Esophagus muscularis mucosa (tissue), 4 donors: ENCODE measurements at regions not wholly inside any gene's neighbourhood (a gene's known extent, or its start where the extent isn't known, plus 50 kb on each side); places are given as distances from the start of the nearest gene placed in this dataset.

Experiments
- DNase-seq: peaks from one replicate; pipeline ENCODE4 v3.0.0-alpha.2; 2017; ENCODE audit errors: extremely low spot score
- H3K27ac ChIP-seq, 4 donors: fragments of 200-600 bp; sonication (generic); replicated peaks in 1 of 4; 1 replicate in 3 of 4; 2 replicates in 1 of 4; pipeline ENCODE4 v1.5.1; 2016 to 2019; ENCODE audit warnings: mild to moderate bottlenecking in 1 of 4
- H3K27me3 ChIP-seq, 4 donors: fragments of 200-600 bp; sonication (generic); one replicate each; pipeline versions ENCODE4 v1.5.1 to v1.6.0; 2016 to 2019
- H3K36me3 ChIP-seq, 4 donors: fragments of 200-600 bp; sonication (generic); one replicate each; pipeline ENCODE4 v1.5.1; 2016 to 2019
- H3K4me1 ChIP-seq, 4 donors: fragments of 200-600 bp; sonication (generic); one replicate each; pipeline ENCODE4 v1.5.1; 2016 to 2019
- H3K4me3 ChIP-seq, 4 donors: fragments of 200-600 bp; sonication (generic); 1 replicate in 2 of 4; 2 replicates in 2 of 4; pipeline ENCODE4 v1.5.1; 2016 to 2019; ENCODE audit warnings: mild to moderate bottlenecking in 4 of 4, moderate library complexity in 1 of 4
- H3K9me3 ChIP-seq, 4 donors: fragments of 200-600 bp; sonication (generic); 1 replicate in 3 of 4; 2 replicates in 1 of 4; pipeline ENCODE4 v1.5.1; 2016 to 2019
- CTCF ChIP-seq, 3 experiments: fragments of 200-600 bp in 2 of 3; fragments of 450-650 bp in 1 of 3; sonication (generic) in 2 of 3; IDR thresholded peaks; one replicate each; pipeline ENCODE4 v1.5.1; 2017 to 2019; ENCODE audit warnings: antibody characterized with exemption in 3 of 3, mild to moderate bottlenecking in 2 of 3, moderate library complexity in 1 of 3
- EP300 ChIP-seq: sonication (generic); formaldehyde crosslinking; IDR thresholded peaks from one replicate; pipeline ENCODE4 v1.6.1; 2017; ENCODE audit warnings: antibody characterized with exemption
- POLR2A ChIP-seq: fragments of 450-650 bp; IDR thresholded peaks from one replicate; pipeline ENCODE4 v1.6.1; 2017; ENCODE audit warnings: antibody characterized with exemption, moderate library complexity, mild to moderate bottlenecking, low read depth
- POLR2AphosphoS5 ChIP-seq, 2 donors: sonication (generic); formaldehyde crosslinking; IDR thresholded peaks; one replicate each; pipeline ENCODE4 v1.6.1; 2017; ENCODE audit warnings: antibody characterized with exemption in 2 of 2
- WGBS: methylation state at CpG from one replicate; pipeline ENCODE4 v1.1.5; 2018; 5-methylcytosine and 5-hydroxymethylcytosine counted together
- intact Hi-C: fragments of 100-400 bp; cut with DNase I; formaldehyde crosslinking; loops from one replicate; pipeline ENCODE4 v1.15.1; 2023

- H3K9me3 ChIP-seq = no peaks in the 10 kb centered on the region
- peak overlapping the region; percentile 26 to 63 (median 44) for H3K27ac ChIP-seq
- H3K4me1 ChIP-seq = peaks cover 32 to 50% (median 44%) of the 10 kb centered on the region in 4 donors
- no peaks in the 10 kb centered on the region for H3K36me3 ChIP-seq
- DNase-seq = no peak
- peaks cover 4 to 96% (median 36%) of the 10 kb centered on the region in 4 donors for H3K27me3 ChIP-seq
- WGBS = under 1% methylated on average over 43 of the region's 62 CpGs
- intact Hi-C loops = loop anchor here (10.0 kb wide), 1 partner anchor 427 kb away; no protein-coding TSS in a partner anchor
- H3K4me3 ChIP-seq = peak overlapping the region; percentile 60 to 76 (median 68)
- no peak for TF ChIP-seq POLR2A
- TF ChIP-seq POLR2AphosphoS5 (IDR thresholded peaks at IDR 0.05) = no peak
- no peak for TF ChIP-seq CTCF (IDR thresholded peaks at IDR 0.05)
- TF ChIP-seq EP300 = no peak
Observed at GRCh38 chr19:30228113-30228834, 143.9 kb upstream of the ZNF536 start.

GRCh38 chr19:30228835-30229524 is 143.2 kb upstream of the ZNF536 start:
- DNase-seq = no peak
- intact Hi-C loops = loop anchor here (10.0 kb wide), 1 partner anchor 426 kb away; no protein-coding TSS in a partner anchor
- H3K27ac ChIP-seq = peak overlapping the region; percentile 1 to 59 (median 42)
- WGBS = 10% methylated on average over 29 of the region's 35 CpGs
- H3K27me3 ChIP-seq = peaks cover 4 to 96% (median 34%) of the 10 kb centered on the region in 4 donors
- TF ChIP-seq POLR2A (no peak), POLR2AphosphoS5 (IDR thresholded peaks at IDR 0.05) (no peak), EP300 (no peak), CTCF (IDR thresholded peaks at IDR 0.05) (no peak)
- H3K4me3 ChIP-seq = peak overlapping the region; percentile 60 to 76 (median 68)
- no peaks in the 10 kb centered on the region for H3K9me3 ChIP-seq
- H3K4me1 ChIP-seq = peaks cover 30 to 50% (median 44%) of the 10 kb centered on the region in 4 donors
- no peaks in the 10 kb centered on the region for H3K36me3 ChIP-seq

- Histone ChIP-seq H3K4me1 (peaks cover 30 to 45% (median 42%) of the 10 kb centered on the region in 4 donors), H3K36me3 (no peaks in the 10 kb centered on the region), H3K4me3 (peak overlapping the region; percentile 60 to 76 (median 68)), H3K9me3 (no peaks in the 10 kb centered on the region), H3K27me3 (peaks cover 4 to 96% (median 34%) of the 10 kb centered on the region in 4 donors), H3K27ac (peak overlapping the region in 1 of 4 donors; percentile 6)
- WGBS = 64% methylated on average over 11 of the region's 14 CpGs
- TF ChIP-seq CTCF (IDR thresholded peaks at IDR 0.05) = no peak
- no peak for TF ChIP-seq EP300
- no peak for TF ChIP-seq POLR2AphosphoS5 (IDR thresholded peaks at IDR 0.05)
- TF ChIP-seq POLR2A = no peak
- no peak for DNase-seq
- intact Hi-C loops = loop anchor here (10.0 kb wide), 1 partner anchor 425 kb away; no protein-coding TSS in a partner anchor
Observed at GRCh38 chr19:30229525-30230174, 142.5 kb upstream of the ZNF536 start.

- H3K36me3 ChIP-seq = no peaks in the 10 kb centered on the region
- TF ChIP-seq EP300 (no peak), POLR2AphosphoS5 (IDR thresholded peaks at IDR 0.05) (no peak), CTCF (IDR thresholded peaks at IDR 0.05) (no peak), POLR2A (no peak)
- whole genome bisulfite sequencing = 77% methylated on average over 8 of the region's 8 CpGs
- H3K4me1 ChIP-seq = peaks cover 14 to 24% (median 23%) of the 10 kb centered on the region in 4 donors
- no peak for DNase-seq
- no peaks in the 10 kb centered on the region for H3K9me3 ChIP-seq
- no peak overlapping the region for H3K4me3 ChIP-seq
- peaks cover 0 to 95% (median 20%) of the 10 kb centered on the region in 4 donors for H3K27me3 ChIP-seq
- intact Hi-C loops = no loop called here
- no peak overlapping the region for H3K27ac ChIP-seq
Observed at GRCh38 chr19:30231408-30232318, 140.5 kb upstream of the ZNF536 start.
